ENCODE measurements at regions not wholly inside any gene's neighbourhood (a gene's known extent, or its start where the extent isn't known, plus 50 kb on each side); places are given as distances from the start of the nearest gene placed in this dataset.

GRCh38 chr13:34578471-34578870, 363.6 kb upstream of the NBEA start:
- TF ChIP-seq POLR2A (IDR thresholded peaks at IDR 0.05), result no peak
- TF ChIP-seq, protein P1, sequence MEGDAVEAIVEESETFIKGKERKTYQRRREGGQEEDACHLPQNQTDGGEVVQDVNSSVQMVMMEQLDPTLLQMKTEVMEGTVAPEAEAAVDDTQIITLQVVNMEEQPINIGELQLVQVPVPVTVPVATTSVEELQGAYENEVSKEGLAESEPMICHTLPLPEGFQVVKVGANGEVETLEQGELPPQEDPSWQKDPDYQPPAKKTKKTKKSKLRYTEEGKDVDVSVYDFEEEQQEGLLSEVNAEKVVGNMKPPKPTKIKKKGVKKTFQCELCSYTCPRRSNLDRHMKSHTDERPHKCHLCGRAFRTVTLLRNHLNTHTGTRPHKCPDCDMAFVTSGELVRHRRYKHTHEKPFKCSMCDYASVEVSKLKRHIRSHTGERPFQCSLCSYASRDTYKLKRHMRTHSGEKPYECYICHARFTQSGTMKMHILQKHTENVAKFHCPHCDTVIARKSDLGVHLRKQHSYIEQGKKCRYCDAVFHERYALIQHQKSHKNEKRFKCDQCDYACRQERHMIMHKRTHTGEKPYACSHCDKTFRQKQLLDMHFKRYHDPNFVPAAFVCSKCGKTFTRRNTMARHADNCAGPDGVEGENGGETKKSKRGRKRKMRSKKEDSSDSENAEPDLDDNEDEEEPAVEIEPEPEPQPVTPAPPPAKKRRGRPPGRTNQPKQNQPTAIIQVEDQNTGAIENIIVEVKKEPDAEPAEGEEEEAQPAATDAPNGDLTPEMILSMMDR (IDR thresholded peaks at IDR 0.05), result no peak

Measured in thyroid gland (tissue), 4 donors.